ENCODE measurements at regions not wholly inside any gene's neighbourhood (a gene's known extent, or its start where the extent isn't known, plus 50 kb on each side); places are given as distances from the start of the nearest gene placed in this dataset.

DNA sequence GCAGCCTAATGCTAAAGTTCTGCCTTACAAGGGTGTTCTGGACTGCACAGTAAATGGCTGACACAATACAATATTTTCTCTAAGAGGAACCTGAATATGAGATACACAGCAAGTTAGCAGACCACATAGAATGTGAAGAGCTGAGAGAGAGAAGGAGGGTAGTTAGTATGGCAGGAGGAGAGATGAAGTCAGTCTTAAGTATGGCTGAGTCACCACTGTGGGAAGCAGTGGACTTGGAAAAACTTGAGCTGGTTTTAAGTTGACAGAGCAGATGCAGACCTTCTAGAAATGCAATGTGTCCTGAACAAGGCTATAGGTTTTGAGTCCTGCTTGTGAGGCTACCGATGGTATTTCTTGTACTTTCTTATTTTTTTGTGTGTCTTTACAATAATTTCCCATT is 172.5 kb downstream of the SH2D1A start:
- TF ChIP-seq EZH2 (IDR thresholded peaks at IDR 0.05) (no peak), EZH2phosphoT487 (IDR thresholded peaks at IDR 0.05) (no peak)
- TF ChIP-seq, protein P1, sequence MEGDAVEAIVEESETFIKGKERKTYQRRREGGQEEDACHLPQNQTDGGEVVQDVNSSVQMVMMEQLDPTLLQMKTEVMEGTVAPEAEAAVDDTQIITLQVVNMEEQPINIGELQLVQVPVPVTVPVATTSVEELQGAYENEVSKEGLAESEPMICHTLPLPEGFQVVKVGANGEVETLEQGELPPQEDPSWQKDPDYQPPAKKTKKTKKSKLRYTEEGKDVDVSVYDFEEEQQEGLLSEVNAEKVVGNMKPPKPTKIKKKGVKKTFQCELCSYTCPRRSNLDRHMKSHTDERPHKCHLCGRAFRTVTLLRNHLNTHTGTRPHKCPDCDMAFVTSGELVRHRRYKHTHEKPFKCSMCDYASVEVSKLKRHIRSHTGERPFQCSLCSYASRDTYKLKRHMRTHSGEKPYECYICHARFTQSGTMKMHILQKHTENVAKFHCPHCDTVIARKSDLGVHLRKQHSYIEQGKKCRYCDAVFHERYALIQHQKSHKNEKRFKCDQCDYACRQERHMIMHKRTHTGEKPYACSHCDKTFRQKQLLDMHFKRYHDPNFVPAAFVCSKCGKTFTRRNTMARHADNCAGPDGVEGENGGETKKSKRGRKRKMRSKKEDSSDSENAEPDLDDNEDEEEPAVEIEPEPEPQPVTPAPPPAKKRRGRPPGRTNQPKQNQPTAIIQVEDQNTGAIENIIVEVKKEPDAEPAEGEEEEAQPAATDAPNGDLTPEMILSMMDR (IDR thresholded peaks at IDR 0.05): no peak
